SW480 (cell line): ENCODE measurements at regions not wholly inside any gene's neighbourhood (a gene's known extent, or its start where the extent isn't known, plus 50 kb on each side); places are given as distances from the start of the nearest gene placed in this dataset.

ENCODE experiments used
- DNase-seq: peaks from one replicate; pipeline ENCODE4 v3.0.0-alpha.2; 2016; ENCODE audit warnings: low spot score

DNA sequence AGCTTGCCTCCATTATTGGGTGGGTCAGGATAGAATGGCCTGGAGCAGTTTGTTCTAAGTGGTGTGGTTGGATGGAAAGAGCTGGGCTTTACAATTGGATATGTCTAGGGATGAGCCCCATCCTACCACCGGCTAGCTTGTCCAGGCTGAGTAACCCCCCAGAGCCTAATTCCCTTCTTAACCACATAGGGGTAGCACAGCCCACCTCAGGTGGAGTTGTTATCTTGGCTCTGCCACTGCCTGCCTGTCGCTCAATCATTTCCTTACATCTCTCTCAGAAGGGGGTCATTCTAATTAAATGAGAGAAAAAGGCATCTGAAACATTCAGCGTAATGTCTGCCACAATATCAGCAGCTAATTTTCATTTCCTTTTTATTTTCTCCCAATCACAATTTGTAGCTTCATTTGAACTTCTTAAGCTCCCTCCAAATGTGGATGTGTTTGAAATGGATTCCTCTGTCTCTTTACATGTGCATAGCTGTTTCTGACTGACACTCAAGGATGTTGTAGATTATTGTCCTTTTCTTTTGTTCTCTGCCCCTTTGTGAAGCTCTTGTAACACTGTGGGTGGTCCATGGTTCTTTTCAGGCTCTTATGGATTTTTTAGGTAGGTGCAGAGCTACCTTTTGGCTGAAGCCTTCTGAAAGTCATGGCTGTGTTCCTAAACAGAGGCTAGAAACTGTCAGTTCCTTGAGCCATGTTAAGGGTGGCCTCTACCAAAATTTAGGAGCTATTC is 383.1 kb upstream of the KLF4 start:
- DNase-seq: no peak

DNA sequence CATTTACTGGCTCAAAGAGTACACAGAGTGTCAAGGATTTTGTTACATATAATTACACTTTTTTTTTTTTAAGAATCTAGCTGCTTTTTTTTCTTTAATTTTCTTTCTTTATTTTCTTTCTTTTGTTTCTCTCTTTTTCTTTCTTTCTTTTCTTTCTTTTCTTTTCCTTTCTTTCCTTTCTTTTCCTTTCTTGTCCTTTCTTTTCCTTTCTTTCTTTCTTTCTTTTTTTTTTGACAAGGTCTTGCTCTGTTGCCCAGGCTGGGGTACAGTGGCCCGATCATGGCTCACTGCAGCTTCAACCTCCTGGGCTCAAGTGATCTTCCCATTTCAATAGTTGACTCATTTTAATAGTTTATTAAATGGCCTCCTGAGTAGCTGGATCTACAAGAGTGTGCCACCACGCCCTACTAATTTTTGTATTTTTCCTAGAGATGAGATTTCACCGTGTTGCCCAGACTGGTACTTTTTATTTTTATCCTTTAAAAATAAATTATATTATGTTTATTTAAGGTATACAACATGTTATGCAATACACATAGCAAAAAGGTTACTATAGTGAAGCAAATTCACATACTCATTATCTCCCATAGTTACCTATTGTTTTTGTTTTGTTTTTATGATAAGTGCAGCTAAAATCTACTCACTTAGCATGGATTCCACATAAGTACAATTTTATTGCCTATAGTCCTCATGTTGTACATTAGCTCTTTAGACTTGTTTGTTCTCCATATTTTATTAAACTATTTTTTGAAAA is 381.5 kb upstream of the KLF4 start:
- DNase-seq: no peak

DNA sequence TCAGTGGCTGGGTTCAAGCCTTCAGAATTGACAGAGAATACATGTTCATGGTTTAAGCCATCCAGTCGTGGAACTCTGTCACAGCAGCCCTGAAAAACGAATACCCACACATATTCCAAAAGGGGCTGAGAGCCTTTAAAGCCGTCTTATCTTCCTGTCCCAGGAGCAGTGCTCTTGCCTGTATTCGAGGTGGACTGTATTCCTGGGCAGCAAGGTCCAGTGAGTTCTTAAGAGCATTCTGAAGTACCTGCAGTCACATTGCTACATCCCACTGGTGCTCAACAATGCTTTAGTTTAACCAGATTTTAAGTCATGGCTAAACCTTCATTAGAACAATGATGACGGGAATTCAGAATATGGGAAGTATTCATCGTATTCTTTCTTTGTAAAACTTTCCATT is 380.7 kb upstream of the KLF4 start:
- DNase-seq: no peak

DNA sequence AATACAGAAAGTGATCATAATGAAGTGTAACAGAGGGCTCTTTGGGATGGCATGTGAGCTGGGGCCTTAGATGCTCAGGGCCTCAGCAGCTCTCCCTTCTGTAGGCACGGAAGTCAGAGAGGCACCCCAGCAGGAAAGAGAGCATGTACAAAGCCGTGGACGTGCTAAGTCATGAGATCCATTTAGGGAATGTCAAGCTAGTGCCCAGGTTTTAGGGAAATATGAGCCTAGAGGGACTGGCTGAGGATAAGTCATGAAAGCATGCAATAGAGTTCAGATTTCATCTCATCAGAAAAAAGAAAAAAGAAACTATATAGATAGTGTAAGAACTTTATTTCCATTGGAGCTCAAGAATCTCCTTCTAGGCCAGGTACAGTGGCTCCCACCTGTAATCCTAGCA is 379.5 kb upstream of the KLF4 start:
- no peak for DNase-seq

DNA sequence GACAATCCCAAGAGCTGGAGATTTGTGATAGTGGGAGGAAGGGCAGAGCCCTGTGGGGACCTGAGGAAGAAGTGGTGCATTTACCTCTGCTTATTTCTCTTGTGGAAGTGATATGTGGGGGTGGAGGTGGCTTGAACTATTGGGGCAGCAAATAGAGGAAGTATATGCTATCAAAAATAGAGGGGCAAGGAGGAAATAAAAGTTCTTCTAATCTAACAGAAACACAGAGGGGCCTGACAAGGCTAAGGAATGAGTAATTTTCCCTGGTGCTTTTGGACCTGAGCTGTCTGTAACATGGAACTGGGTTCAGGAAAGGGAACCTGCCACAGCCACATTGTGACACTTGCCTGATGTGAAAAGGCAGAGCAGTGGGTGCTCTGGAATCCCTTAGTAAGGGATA is 378.6 kb upstream of the KLF4 start:
- DNase-seq: no peak

DNA sequence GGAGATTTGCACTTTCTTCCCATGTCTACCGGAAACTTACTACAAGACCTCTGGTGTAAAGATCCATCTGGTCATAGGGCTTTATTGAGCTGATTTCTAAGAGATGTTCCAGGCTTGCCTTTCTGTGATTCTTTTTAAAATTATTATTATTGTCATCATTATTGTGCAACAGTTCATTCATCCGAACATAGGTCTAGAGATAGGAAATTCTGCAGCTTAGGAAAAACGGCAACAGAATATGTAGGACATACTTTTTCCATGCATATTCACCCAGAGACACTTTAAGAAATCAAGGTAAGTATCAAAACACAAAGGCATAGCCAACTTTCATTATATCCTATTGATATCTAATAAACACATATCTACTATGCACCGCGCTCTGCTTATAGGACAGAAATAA is 378.2 kb upstream of the KLF4 start:
- no peak for DNase-seq

DNA sequence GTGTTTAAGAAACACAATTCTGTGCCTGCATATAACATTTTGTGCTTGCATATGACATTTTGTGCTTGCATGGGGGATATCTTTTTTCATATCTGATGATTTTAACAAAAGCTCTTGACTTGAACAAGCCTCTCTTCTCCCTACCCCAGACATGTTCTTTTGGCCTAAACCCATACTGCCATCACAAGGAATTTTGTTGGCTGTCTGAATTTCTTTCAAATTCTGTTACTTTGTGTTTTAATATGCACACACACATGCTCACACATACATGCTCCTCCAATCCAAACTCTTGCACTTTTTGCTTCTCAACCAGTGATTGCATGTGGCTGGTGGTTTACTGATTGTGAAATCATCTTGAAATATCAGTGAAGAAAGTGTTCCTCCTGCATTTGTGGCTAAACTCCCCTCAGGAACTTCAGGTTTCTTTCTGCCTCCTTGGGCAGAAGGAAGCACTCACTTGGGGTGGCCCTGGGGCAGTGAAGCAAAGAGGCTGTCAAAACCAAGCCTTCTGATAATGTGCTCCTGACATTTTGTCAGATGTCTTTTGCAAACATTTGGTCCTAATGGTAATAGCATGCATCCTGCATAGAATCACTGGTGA is 377.2 kb upstream of the KLF4 start:
- no peak for DNase-seq

DNA sequence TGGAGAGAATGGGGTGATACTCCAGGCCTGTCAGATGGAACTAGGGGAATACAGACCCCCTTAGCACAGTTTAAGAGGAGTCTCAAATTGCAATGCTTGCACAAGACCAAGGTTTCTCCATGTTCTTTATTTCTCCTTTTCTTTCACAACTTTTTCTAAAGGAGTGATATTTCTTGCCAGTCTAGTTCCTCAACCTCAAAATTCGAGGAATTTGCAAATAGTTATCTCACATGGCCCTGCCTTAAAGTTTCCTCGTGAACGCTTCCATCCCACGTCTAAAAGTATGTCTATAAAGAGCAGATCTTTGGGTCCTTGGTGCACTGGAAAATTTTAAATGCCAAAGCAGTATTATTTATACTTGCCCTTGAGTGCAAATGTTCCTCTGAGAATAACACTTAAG is 373.8 kb upstream of the KLF4 start:
- DNase-seq: no peak

DNA sequence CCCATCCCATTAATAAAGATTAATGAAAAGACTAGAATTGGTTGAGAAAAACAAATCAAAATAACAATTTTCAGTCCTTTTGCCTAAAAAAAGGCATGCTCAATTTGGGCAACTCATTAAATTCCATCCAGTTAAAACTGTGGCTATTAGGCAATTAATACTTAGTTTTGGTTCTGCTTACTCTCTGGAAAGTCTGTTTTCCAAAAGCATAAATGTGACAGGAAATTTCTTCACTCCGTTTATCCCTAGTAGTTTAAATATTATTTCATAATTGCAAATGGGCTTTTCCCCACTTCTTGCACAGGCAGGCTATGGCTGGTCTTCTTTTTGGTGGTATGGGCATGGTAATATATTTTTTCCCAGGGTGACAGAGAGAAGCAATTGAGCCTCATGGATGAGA is 373.3 kb upstream of the KLF4 start:
- DNase-seq: no peak

DNA sequence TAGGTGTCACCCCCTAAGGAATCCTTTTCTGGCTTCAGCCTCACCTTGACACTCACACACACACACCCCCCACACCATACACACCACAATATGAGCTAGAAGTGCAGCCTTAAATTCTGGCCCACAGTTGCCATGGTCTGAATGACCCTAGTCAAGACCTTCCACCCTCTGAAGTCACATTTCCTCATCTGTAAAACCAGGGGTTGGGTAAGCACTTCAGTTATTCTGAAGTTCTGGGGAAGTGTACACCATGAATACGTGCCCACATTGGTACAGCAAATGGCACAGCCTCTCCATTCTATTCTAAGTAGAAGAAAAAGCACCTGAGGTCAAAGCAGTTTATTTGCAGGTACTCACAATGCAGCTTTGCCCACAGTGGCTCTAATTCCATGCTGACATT is 372.8 kb upstream of the KLF4 start:
- DNase-seq: no peak

DNA sequence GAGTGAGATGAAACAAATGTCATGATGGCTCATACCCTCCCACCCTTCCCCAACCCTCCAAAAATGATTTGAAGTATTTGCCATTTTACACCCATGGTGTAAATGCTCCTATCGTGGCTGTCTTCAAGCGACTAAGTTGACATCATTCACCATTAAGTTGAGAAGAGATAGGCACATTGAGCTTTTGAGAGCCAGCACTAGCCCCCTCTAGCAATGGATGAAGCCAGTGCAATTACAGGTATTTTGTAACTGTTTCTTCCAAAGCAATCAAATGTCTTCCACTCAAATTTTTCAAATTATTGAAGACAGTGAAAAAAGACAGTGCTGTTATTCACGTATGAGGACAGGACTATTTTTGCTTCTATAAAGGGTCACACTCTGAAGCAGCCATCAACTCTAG is 371.5 kb upstream of the KLF4 start:
- DNase-seq: no peak

DNA sequence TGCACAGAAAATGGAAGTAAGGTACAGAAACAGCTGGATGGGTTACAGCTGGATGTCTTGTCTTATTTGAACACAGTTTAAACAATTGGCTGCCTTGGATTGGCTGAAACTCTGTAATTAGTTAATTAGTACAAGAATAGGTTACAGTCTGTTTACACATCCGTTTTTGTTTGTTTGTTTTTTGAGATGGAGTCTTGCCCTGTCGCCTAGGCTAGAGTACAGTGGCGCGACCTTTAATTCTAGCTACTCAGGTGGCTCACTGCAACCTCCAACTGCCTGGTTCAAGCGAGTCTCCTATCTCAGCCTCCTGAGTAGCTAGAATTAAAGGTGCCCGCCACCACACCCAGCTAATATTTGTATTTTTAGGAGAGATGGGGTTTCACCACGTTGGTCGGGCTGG is 368.7 kb upstream of the KLF4 start:
- DNase-seq: no peak

DNA sequence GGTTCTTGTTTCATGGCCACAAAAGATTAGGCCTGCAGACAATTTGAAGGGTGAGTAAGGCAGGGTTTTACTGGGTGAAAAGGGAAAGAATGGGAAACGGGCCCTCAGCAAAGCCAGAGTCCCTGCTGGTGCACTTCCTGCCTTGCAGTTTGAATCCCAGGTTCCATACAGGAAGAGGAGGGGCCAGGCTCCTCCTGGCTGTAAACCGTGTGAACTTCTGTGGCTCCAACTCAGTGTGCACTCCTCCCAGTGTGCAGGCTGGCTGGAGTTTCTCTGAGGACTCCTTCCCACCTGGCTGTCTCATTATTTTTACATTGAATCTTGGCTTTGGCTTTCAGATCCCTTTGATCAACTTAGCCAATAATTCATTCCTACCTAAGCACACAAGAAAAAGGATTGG is 367.1 kb upstream of the KLF4 start:
- DNase-seq: no peak

DNA sequence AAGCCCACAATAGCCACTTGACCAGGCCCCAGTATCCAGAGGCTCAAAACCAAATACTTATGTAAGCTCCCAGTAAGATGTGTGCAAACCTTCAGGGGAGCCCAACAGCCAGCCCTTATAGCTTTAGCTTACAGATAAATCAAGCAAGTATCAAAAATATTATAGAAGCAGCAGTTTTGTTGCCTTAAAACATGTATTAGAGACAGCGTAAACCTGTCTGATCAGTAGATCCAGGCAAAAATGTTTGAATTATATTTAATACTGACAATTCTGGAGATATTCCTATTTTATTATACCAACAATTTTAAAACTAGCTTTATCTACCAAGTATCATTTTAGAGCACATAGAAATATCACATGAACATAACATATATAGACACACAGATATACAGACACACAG is 365.6 kb upstream of the KLF4 start:
- no peak for DNase-seq

DNA sequence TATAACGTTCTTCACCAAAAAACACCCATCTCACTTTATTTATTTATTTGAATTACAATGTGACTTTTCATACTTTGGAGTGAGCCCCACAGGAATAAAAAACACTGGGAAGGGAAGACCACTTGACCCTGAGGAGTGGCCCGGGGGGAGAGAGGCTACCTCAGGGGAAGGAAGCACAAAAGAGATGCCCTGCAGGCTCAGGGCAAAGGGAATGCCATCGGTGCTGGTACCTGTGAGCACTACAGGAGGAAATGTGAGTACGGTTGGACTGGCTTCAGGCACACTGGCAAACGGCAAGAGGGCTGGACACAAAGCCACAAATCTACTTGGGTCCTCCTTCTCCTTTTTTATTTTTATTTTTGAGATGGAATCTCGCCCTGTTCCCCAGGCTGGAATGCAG is 363.9 kb upstream of the KLF4 start:
- no peak for DNase-seq

DNA sequence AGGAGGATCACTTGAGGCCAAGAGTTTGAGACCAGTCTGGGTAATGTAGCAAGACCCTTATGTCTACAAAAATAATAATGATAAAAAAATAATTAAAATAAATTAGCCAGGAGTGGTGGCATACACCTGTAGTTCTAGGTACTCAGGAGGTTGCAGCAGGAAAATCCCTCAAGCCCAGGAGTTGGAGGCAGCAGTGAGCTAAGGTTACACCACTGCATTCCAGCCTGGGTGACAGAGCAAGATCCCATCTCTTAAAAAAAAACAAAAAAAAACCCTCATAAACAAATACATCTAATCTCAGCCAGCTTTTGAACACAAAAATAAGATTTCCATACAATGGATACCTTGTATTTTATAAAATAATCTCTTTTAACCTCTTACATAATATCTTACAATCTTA is 363.3 kb upstream of the KLF4 start:
- DNase-seq: no peak

DNA sequence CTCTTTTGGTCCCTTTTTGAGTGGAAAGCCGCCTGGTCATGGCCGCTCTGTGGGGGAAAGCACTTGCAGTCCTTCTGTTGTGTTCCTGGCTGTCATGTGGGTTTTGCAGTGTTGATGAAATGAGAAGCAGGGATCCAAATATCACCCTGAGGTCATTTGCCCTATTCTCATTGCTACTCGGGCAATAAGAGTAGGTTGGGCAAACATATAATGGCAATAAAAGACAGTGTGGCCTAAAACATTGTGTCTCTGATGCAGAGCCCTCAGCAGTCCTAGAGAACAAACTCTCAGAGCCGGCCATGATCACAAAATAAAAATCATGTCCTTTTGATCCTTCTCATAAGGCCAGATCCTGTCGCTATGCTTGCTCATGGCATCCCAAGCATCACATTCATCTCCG is 361.1 kb upstream of the KLF4 start:
- no peak for DNase-seq

DNA sequence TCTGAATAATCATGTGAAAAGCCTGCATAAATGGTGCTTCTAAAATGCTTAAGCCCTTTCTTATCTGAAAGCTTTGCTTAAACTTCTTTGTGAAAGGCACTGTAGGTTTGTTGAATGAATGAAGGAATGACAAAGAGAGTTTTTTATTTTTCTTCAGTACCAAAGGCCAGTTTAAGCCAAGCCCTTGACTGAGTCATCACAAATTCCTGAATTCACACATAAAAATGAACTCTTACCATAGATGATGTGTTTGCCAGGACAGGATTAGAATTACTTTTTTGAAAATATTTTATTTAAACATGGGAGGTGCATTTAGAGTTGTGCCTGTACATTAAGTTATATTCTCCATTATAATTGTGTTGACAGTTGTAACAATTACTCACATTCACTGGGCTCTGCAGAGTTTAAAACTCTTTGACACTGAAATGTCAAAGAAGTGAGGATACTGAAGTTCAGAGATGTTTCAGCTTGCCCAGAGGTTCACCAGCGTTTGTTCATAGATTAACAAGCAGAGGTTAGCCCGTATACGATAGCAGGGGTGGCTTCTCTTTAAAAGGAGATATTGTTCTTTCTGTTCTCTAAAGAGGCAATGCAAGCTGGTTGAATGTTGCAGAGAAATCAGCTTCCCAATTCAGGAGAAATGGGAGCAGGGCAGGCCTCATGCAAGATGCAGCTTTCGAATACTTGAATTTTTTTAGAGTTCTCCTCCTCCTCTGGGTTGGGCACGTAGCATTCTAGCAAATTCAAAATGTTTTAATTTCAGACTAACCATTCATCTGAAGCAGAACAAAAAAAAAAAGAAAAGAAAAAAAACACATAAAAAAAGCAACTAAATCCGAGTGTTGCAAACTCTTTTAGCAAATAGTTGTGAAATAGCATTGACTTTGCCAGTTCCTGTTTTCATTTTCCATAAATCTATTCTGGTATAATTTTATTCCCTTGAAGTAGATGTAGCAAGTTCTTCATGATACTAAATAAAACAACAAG is 358.7 kb upstream of the KLF4 start:
- no peak for DNase-seq

DNA sequence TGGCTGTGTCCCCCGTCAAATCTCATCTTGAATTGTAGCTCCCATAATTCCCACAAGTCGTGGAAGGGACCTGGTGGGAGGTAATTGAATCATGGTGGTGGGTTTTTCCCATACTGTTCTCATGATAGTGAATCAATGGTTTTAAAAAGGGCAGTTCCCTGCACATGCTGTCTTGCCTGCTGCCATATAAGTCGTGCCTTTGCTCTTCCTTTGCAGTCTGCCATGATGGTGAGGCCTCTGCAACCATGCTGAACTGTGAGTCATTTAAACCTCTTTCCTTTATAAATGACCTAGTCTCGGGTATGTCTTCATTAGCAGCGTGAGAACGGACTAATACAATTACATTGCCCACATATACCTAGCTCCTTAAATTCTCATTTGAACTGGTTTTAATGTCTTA is 353.0 kb upstream of the KLF4 start:
- no peak for DNase-seq

DNA sequence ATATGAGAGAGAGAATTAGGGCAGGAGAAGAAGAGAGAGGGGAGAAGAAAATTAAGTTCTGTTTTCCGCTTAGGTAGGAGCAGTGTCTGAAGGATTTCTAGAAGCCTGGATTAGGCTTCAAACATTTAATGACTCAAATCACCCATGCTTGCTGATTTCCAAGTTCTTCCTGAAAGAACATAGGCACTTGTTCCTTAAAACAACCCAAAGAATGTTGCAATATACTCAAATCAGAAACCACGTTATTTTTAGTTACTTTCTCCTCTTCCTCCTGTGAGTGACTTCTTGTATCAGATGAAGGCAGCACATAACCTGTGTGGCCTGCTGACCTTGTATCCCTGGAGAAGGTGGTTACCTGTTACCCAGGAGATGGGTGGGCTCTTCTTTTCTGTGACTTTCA is 351.5 kb upstream of the KLF4 start:
- no peak for DNase-seq

DNA sequence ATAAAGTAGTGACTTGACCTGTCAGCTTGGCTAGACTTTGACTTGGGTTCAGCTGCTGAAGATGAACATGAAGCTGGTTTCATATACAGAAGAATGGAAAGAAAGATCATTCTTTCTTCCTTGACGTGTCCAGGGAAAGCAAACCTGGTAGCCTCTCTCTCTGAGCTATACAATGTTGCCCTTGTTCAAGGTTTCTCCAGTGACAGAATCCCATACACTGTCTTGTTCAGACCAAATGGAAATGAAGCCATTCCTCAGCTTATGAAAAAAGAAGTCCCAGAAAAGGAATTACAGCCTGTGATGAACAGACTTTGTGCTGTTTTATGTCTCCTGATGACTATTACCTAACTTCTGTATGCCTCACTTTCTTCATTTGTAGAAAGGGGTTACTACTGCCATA is 349.8 kb upstream of the KLF4 start:
- no peak for DNase-seq

DNA sequence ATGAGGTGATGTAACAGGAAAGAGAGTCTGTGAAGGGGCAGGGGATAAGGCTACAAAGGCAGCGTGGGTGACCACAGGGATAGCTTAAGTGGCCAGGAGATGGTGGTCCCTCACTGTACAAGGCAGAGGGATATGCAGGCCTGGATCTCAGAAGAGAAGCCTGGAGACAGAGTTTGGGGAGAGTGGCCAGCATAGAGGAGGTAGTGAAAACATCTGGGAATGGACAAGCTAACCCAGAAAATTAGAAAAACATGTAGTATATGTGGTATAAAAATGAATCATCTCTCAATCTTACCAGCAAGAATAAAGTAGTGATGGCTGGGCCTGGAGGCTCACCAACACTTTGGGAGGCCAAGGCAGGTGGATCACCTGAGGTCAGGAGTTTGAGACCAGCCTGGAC is 349.2 kb upstream of the KLF4 start:
- DNase-seq: no peak
